ENCODE measurements at regions not wholly inside any gene's neighbourhood (a gene's known extent, or its start where the extent isn't known, plus 50 kb on each side); places are given as distances from the start of the nearest gene placed in this dataset.

- no peak overlapping the region for H3K9ac ChIP-seq
- H3K27ac ChIP-seq (ENCODE audit: low read depth in 2 of 2, low read length in 1 of 2): no peak overlapping the region
- no peaks in the 10 kb centered on the region for H3K9me2 ChIP-seq
- DNase-seq: peak; percentile 0
- H3K27me3 ChIP-seq (ENCODE audit: insufficient read depth): peaks cover 23% of the 10 kb centered on the region; the same call in 1 of the 2 replicates
- no peaks in the 10 kb centered on the region for H3K4me1 ChIP-seq (ENCODE audit: control insufficient read depth in 1 of 2, insufficient read depth in 2 of 2, low read depth in 1 of 2, low read length in 1 of 2)
- WGBS (ENCODE audit: low lambda C conversion rate): 0% methylated on average over 13 of the region's 16 CpGs
- ChIA-PET POLR2A (no interaction called here), CTCF (no interaction called here)
- no peaks in the 10 kb centered on the region for H4K20me1 ChIP-seq (ENCODE audit: insufficient read depth)
- no peak overlapping the region for H3K4me2 ChIP-seq
- H2AFZ ChIP-seq (ENCODE audit: low read depth): no peak overlapping the region
- no peaks in the 10 kb centered on the region for H3F3A ChIP-seq (replicated peaks; ENCODE audit: insufficient read depth)
- no peak overlapping the region for H3K4me3 ChIP-seq (ENCODE audit: low read depth in 2 of 2, low read length in 1 of 2)
- no peaks in the 10 kb centered on the region for H3K36me3 ChIP-seq (replicated peaks in 1 of 2; ENCODE audit: control insufficient read depth in 1 of 2, insufficient read depth in 2 of 2, low read length in 1 of 2)
- TF ChIP-seq, protein P1, sequence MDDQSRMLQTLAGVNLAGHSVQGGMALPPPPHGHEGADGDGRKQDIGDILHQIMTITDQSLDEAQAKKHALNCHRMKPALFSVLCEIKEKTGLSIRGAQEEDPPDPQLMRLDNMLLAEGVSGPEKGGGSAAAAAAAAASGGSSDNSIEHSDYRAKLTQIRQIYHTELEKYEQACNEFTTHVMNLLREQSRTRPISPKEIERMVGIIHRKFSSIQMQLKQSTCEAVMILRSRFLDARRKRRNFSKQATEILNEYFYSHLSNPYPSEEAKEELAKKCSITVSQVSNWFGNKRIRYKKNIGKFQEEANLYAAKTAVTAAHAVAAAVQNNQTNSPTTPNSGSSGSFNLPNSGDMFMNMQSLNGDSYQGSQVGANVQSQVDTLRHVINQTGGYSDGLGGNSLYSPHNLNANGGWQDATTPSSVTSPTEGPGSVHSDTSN (IDR thresholded peaks at IDR 0.05): no peak
- no peak for TF ChIP-seq ELF1 (IDR thresholded peaks at IDR 0.05)
- TF ChIP-seq USF2 (IDR thresholded peaks at IDR 0.05; ENCODE audit: borderline replicate concordance, low read depth, low read length): no peak
- TF ChIP-seq RXRA (IDR thresholded peaks at IDR 0.05; ENCODE audit: borderline replicate concordance, low read depth): no peak
- TF ChIP-seq, protein P2, sequence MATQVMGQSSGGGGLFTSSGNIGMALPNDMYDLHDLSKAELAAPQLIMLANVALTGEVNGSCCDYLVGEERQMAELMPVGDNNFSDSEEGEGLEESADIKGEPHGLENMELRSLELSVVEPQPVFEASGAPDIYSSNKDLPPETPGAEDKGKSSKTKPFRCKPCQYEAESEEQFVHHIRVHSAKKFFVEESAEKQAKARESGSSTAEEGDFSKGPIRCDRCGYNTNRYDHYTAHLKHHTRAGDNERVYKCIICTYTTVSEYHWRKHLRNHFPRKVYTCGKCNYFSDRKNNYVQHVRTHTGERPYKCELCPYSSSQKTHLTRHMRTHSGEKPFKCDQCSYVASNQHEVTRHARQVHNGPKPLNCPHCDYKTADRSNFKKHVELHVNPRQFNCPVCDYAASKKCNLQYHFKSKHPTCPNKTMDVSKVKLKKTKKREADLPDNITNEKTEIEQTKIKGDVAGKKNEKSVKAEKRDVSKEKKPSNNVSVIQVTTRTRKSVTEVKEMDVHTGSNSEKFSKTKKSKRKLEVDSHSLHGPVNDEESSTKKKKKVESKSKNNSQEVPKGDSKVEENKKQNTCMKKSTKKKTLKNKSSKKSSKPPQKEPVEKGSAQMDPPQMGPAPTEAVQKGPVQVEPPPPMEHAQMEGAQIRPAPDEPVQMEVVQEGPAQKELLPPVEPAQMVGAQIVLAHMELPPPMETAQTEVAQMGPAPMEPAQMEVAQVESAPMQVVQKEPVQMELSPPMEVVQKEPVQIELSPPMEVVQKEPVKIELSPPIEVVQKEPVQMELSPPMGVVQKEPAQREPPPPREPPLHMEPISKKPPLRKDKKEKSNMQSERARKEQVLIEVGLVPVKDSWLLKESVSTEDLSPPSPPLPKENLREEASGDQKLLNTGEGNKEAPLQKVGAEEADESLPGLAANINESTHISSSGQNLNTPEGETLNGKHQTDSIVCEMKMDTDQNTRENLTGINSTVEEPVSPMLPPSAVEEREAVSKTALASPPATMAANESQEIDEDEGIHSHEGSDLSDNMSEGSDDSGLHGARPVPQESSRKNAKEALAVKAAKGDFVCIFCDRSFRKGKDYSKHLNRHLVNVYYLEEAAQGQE (IDR thresholded peaks at IDR 0.05; ENCODE audit: low read depth, low read length): no peak
- TF ChIP-seq, protein P3, sequence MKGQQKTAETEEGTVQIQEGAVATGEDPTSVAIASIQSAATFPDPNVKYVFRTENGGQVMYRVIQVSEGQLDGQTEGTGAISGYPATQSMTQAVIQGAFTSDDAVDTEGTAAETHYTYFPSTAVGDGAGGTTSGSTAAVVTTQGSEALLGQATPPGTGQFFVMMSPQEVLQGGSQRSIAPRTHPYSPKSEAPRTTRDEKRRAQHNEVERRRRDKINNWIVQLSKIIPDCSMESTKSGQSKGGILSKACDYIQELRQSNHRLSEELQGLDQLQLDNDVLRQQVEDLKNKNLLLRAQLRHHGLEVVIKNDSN (IDR thresholded peaks at IDR 0.05; ENCODE audit: borderline replicate concordance, low read depth): no peak
- no peak for TF ChIP-seq NRF1 (IDR thresholded peaks at IDR 0.05; ENCODE audit: low read depth, low read length)
- H3K9me3 ChIP-seq: no peaks in the 10 kb centered on the region
- no peaks in the 10 kb centered on the region for H3K79me2 ChIP-seq (ENCODE audit: insufficient read depth)
These were observed 376.0 kb downstream of the ALG10 start for GRCh38 chr12:34398366-34398705.

- DNase-seq: peak; percentile 1
- no peak overlapping the region for H3K27ac ChIP-seq (ENCODE audit: low read depth in 2 of 2, low read length in 1 of 2)
- ChIA-PET CTCF (no interaction called here), POLR2A (no interaction called here)
- 3% methylated on average over 25 of the region's 38 CpGs for WGBS (ENCODE audit: low lambda C conversion rate)
- no peaks in the 10 kb centered on the region for H3K9me2 ChIP-seq
- H3K4me2 ChIP-seq: no peak overlapping the region
- no peaks in the 10 kb centered on the region for H3K9me3 ChIP-seq
- H4K20me1 ChIP-seq (ENCODE audit: insufficient read depth): no peaks in the 10 kb centered on the region
- H3K4me3 ChIP-seq (ENCODE audit: low read depth in 2 of 2, low read length in 1 of 2): no peak overlapping the region
- peaks cover 17% of the 10 kb centered on the region; the same call in 1 of the 2 replicates for H3K27me3 ChIP-seq (ENCODE audit: insufficient read depth)
- no peak for TF ChIP-seq JUND (IDR thresholded peaks at IDR 0.05)
- TF ChIP-seq RAD21 (IDR thresholded peaks at IDR 0.05; ENCODE audit: low read length): no peak
- no peak for TF ChIP-seq SIN3A (IDR thresholded peaks at IDR 0.05; ENCODE audit: borderline replicate concordance, low read depth, low read length)
- TF ChIP-seq, protein P4, sequence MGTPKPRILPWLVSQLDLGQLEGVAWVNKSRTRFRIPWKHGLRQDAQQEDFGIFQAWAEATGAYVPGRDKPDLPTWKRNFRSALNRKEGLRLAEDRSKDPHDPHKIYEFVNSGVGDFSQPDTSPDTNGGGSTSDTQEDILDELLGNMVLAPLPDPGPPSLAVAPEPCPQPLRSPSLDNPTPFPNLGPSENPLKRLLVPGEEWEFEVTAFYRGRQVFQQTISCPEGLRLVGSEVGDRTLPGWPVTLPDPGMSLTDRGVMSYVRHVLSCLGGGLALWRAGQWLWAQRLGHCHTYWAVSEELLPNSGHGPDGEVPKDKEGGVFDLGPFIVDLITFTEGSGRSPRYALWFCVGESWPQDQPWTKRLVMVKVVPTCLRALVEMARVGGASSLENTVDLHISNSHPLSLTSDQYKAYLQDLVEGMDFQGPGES (IDR thresholded peaks at IDR 0.05; ENCODE audit: low read depth, low read length): no peak
- no peak for TF ChIP-seq RCOR1 (IDR thresholded peaks at IDR 0.05; ENCODE audit: low read length)
- no peak for TF ChIP-seq NFIC (IDR thresholded peaks at IDR 0.05; ENCODE audit: borderline replicate concordance)
- no peak for TF ChIP-seq RXRA (IDR thresholded peaks at IDR 0.05; ENCODE audit: borderline replicate concordance, low read depth)
- TF ChIP-seq FOSL2 (IDR thresholded peaks at IDR 0.05; ENCODE audit: borderline replicate concordance, low read depth): no peak
- no peak overlapping the region for H3K9ac ChIP-seq
- H3K4me1 ChIP-seq (ENCODE audit: control insufficient read depth in 1 of 2, insufficient read depth in 2 of 2, low read depth in 1 of 2, low read length in 1 of 2): no peaks in the 10 kb centered on the region
- H2AFZ ChIP-seq (ENCODE audit: low read depth): no peak overlapping the region
- no peaks in the 10 kb centered on the region for H3F3A ChIP-seq (replicated peaks; ENCODE audit: insufficient read depth)
- no peaks in the 10 kb centered on the region for H3K36me3 ChIP-seq (replicated peaks in 1 of 2; ENCODE audit: control insufficient read depth in 1 of 2, insufficient read depth in 2 of 2, low read length in 1 of 2)
- no peaks in the 10 kb centered on the region for H3K79me2 ChIP-seq (ENCODE audit: insufficient read depth)
These were observed 376.7 kb downstream of the ALG10 start for GRCh38 chr12:34398706-34399630.
